Natural killer cell (primary cell): ENCODE measurements at regions not wholly inside any gene's neighbourhood (a gene's known extent, or its start where the extent isn't known, plus 50 kb on each side); places are given as distances from the start of the nearest gene placed in this dataset.

ENCODE experiments used
- ATAC-seq, 3 donors: fragments of 150-1000 bp in 2 of 3; fragments of 200-7000 bp in 1 of 3; cut with Tn5 transposase; 1 replicate in 1 of 3; 2 replicates in 2 of 3; pipeline ENCODE4 v1.10.0; 2021; ENCODE audit warnings: mild to moderate bottlenecking in 2 of 3, moderate library complexity in 2 of 3
- DNase-seq, 2 donors: peaks; one replicate each; pipeline versions ENCODE4 v3.0.0 to v3.0.0-alpha.2; 2013 to 2021; ENCODE audit warnings: mixed read lengths in 1 of 2
- H3K27ac ChIP-seq: one replicate; pipeline ENCODE4 v1.5.1; 2013; ENCODE audit warnings: mild to moderate bottlenecking, low read length
- H3K27me3 ChIP-seq: one replicate; pipeline ENCODE4 v1.6.1; 2013; ENCODE audit warnings: low read length; ENCODE audit not compliant: control insufficient read depth, insufficient read depth
- H3K36me3 ChIP-seq: one replicate; pipeline ENCODE4 v1.6.1; 2013; ENCODE audit warnings: low read length; ENCODE audit not compliant: control insufficient read depth, insufficient read depth
- H3K4me1 ChIP-seq: one replicate; pipeline ENCODE4 v1.6.1; 2013; ENCODE audit warnings: low read length; ENCODE audit not compliant: control insufficient read depth, insufficient read depth
- H3K4me3 ChIP-seq: one replicate; pipeline ENCODE4 v1.5.1; 2013; ENCODE audit warnings: low read length
- H3K9me3 ChIP-seq: one replicate; pipeline ENCODE4 v1.6.1; 2013; ENCODE audit warnings: low read length; ENCODE audit not compliant: control insufficient read depth, insufficient read depth
- H3K27ac Mint-ChIP-seq, 2 donors: one replicate each; pipeline ENCODE4 v1.8.0; 2022; ENCODE audit warnings: mild to moderate bottlenecking in 2 of 2, mixed read lengths in 2 of 2, moderate library complexity in 1 of 2
- H3K27me3 Mint-ChIP-seq, 2 donors: one replicate each; pipeline ENCODE4 v1.8.0; 2022; ENCODE audit warnings: low read depth in 2 of 2, mixed read lengths in 2 of 2
- H3K36me3 Mint-ChIP-seq: one replicate; pipeline ENCODE4 v1.8.0; 2022; ENCODE audit warnings: mixed read lengths
- H3K4me1 Mint-ChIP-seq, 2 donors: one replicate each; pipeline ENCODE4 v1.8.0; 2022; ENCODE audit warnings: mixed read lengths in 2 of 2
- H3K4me3 Mint-ChIP-seq: one replicate; pipeline ENCODE4 v1.8.0; 2022; ENCODE audit warnings: mild to moderate bottlenecking, moderate library complexity, mixed read lengths
- H3K9me3 Mint-ChIP-seq, 2 donors: one replicate each; pipeline ENCODE4 v1.8.0; 2022; ENCODE audit warnings: mixed read lengths in 2 of 2
- whole genome bisulfite sequencing: methylation state at CpG from one replicate; pipeline ENCODE4 v1.1.7; 2013; ENCODE audit warnings: missing lambda C conversion rate; ENCODE audit not compliant: insufficient coverage; 5-methylcytosine and 5-hydroxymethylcytosine counted together
- intact Hi-C: fragments of 100-400 bp; cut with micrococcal nuclease; formaldehyde crosslinking; loops from one replicate; pipeline ENCODE4 v1.14.2; 2022
- TF ChIP-seq, protein P1 (sequence below): fragments of 200-600 bp; IDR thresholded peaks from one replicate; pipeline ENCODE4 v1.8.0; 2022; ENCODE audit warnings: antibody characterized with exemption

DNA sequence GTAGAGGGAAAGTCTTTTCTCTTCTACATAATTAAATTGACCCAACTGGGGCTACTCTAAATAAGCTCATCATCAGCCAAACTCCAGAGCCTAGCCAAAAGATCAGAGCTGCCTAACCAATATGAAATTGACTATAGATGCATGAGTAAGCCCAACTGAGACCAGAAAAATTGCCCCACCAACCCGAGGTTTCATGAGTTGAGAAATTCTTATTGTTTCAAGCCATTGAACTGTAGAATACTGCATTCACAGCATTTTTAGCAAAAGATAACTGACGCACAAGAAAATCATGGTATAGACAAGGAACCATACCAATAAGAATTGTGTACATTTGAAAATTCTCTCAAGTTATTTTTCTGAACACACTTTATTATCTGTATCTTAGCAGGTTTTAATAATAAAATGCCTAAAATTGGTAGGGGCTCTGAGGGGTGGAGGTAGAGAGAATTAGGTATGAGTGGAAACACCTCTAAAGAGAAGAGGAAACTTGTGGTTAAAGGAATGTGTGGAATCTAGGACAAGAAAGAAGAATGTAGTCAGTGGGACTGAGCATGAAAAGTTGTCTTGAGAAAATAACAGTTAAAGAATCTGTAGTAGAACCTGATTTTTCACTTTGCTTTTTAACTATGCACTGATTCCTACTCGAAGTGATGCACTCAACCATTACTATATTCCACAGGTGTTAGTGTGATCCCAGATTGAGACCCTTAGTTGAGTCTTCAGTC, 200.9 kb upstream of the PPP1R2C start:
- Mint-ChIP-seq H3K4me1 (no peaks in the 10 kb centered on the region), H3K27me3 (peaks cover 0 to 23% of the 10 kb centered on the region in 2 donors), H3K27ac (no peak overlapping the region), H3K36me3 (no peaks in the 10 kb centered on the region), H3K4me3 (no peak overlapping the region), H3K9me3 (no peaks in the 10 kb centered on the region)
- DNase-seq (no peak), ATAC-seq (no peak)
- no peak overlapping the region for H3K4me3 ChIP-seq
- intact Hi-C loops, result no loop called here
- H3K27ac ChIP-seq, result no peak overlapping the region
- TF ChIP-seq, protein P1, sequence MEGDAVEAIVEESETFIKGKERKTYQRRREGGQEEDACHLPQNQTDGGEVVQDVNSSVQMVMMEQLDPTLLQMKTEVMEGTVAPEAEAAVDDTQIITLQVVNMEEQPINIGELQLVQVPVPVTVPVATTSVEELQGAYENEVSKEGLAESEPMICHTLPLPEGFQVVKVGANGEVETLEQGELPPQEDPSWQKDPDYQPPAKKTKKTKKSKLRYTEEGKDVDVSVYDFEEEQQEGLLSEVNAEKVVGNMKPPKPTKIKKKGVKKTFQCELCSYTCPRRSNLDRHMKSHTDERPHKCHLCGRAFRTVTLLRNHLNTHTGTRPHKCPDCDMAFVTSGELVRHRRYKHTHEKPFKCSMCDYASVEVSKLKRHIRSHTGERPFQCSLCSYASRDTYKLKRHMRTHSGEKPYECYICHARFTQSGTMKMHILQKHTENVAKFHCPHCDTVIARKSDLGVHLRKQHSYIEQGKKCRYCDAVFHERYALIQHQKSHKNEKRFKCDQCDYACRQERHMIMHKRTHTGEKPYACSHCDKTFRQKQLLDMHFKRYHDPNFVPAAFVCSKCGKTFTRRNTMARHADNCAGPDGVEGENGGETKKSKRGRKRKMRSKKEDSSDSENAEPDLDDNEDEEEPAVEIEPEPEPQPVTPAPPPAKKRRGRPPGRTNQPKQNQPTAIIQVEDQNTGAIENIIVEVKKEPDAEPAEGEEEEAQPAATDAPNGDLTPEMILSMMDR, result no peak
- H3K4me1 ChIP-seq, result no peaks in the 10 kb centered on the region
- no CpG with 5 or more reads among the region's 3 CpGs for WGBS
- no peaks in the 10 kb centered on the region for H3K27me3 ChIP-seq
- no peaks in the 10 kb centered on the region for H3K36me3 ChIP-seq
- no peaks in the 10 kb centered on the region for H3K9me3 ChIP-seq

DNA sequence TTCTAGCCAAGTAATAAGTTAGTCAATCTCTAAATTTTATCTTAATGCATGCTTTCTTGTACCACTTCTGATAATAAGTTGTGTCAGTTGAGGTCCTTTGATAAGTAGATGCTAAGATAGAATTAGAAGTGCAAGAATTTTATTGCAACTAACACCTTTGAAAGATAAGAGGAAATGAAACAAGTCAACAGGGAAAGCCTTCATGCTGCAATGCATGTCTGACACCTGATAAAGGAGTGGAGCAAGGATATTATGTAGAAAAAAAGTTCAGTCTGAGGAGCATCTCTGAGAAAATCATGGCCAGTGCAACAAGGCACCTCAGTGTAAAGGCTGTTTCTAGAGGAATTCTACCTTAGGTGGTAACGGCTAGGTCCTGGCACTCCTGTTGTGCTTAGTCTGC, 210.7 kb upstream of the PPP1R2C start:
- intact Hi-C loops, result no loop called here
- no peak overlapping the region for H3K4me3 Mint-ChIP-seq
- H3K27ac Mint-ChIP-seq, result no peak overlapping the region
- Histone ChIP-seq H3K4me1 (no peaks in the 10 kb centered on the region), H3K9me3 (no peaks in the 10 kb centered on the region), H3K36me3 (no peaks in the 10 kb centered on the region), H3K27ac (no peak overlapping the region), H3K27me3 (no peaks in the 10 kb centered on the region), H3K4me3 (no peak overlapping the region)
- 100% methylated on average over 1 of the region's 1 CpG for WGBS
- TF ChIP-seq, protein P1, result no peak
- H3K27me3 Mint-ChIP-seq, result peaks cover 0 to 21% of the 10 kb centered on the region in 2 donors
- no peaks in the 10 kb centered on the region for H3K9me3 Mint-ChIP-seq
- DNase-seq (no peak), ATAC-seq (no peak)
- no peaks in the 10 kb centered on the region for H3K36me3 Mint-ChIP-seq
- H3K4me1 Mint-ChIP-seq, result no peaks in the 10 kb centered on the region

DNA sequence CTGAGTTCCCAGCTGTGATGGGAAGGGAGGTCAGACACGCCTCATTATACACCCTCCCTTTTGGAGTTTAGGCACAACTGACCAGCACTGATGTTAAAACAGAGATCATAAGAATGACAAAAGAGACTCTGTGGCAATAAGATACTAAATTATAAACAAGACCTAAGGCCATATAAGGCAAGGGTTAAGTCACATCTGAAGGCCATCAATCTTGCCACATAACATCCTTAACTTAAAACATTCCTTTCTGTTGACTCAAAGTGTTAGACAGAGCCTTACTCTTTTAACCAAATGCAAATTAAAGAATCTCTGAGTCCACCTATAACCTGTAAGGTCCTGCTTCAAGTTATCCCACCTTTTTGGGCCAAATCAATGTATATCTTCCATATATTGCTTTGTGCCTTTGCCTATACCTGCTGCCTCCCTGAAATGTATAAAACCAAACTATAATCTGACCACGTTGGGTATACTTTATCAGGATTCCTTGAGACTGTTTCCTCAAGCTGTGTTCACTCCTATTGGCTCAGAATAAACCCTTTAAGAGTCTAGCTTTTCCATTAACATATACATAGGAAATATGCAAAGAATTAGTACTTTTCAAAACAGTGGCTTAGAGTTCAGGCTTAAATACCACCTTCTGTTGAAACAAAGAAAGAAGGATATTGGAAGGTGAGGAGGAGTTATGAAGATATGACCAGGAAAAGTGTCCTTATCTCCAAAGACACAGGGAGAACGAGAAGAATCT, 214.4 kb upstream of the PPP1R2C start:
- no peaks in the 10 kb centered on the region for H3K4me1 ChIP-seq
- 86% methylated on average over 1 of the region's 3 CpGs for WGBS
- H3K27ac Mint-ChIP-seq, result no peak overlapping the region
- DNase-seq (no peak), ATAC-seq (no peak)
- H3K36me3 ChIP-seq, result no peaks in the 10 kb centered on the region
- no peaks in the 10 kb centered on the region for H3K27me3 Mint-ChIP-seq
- intact Hi-C loops, result no loop called here
- H3K27me3 ChIP-seq, result no peaks in the 10 kb centered on the region
- no peak overlapping the region for H3K4me3 ChIP-seq
- H3K4me3 Mint-ChIP-seq, result no peak overlapping the region
- H3K9me3 ChIP-seq, result no peaks in the 10 kb centered on the region
- no peaks in the 10 kb centered on the region for H3K4me1 Mint-ChIP-seq
- TF ChIP-seq, protein P1, result no peak
- no peaks in the 10 kb centered on the region for H3K36me3 Mint-ChIP-seq
- no peaks in the 10 kb centered on the region for H3K9me3 Mint-ChIP-seq
- no peak overlapping the region for H3K27ac ChIP-seq
